Aorta (tissue), 5 donors: ENCODE measurements at regions not wholly inside any gene's neighbourhood (a gene's known extent, or its start where the extent isn't known, plus 50 kb on each side); places are given as distances from the start of the nearest gene placed in this dataset.

Experiments
- ATAC-seq: fragments of 200-7000 bp; cut with Tn5 transposase; one replicate; pipeline ENCODE4 v1.9.1; 2022; ENCODE audit warnings: moderate library complexity; ENCODE audit not compliant: low FRiP score
- DNase-seq, 2 donors: peaks; one replicate each; pipeline ENCODE4 v3.0.0-alpha.2; 2020
- H3K27ac ChIP-seq, 2 donors: one replicate each; pipeline ENCODE4 v1.5.1; 2013; ENCODE audit warnings: low read length in 2 of 2, mild to moderate bottlenecking in 2 of 2, moderate library complexity in 2 of 2, control low read depth in 1 of 2, inconsistent platforms in 1 of 2, low read depth in 1 of 2
- H3K27me3 ChIP-seq, 2 donors: one replicate each; pipeline ENCODE4 v1.6.1; 2013; ENCODE audit warnings: control low read depth in 1 of 2, low read length in 1 of 2, mild to moderate bottlenecking in 1 of 2, moderate library complexity in 1 of 2; ENCODE audit not compliant: insufficient read depth in 2 of 2, control insufficient read depth in 1 of 2
- H3K36me3 ChIP-seq, 2 donors: one replicate each; pipeline ENCODE4 v1.6.1; 2013; ENCODE audit warnings: control low read depth in 1 of 2, low read length in 1 of 2, mild to moderate bottlenecking in 1 of 2; ENCODE audit not compliant: insufficient read depth in 2 of 2, control insufficient read depth in 1 of 2
- H3K4me1 ChIP-seq, 2 donors: one replicate each; pipeline ENCODE4 v1.6.1; 2013; ENCODE audit warnings: low read length in 2 of 2, control low read depth in 1 of 2, mild to moderate bottlenecking in 1 of 2, moderate library complexity in 1 of 2; ENCODE audit not compliant: insufficient read depth in 2 of 2, control insufficient read depth in 1 of 2
- H3K4me3 ChIP-seq, 2 donors: one replicate each; pipeline ENCODE4 v1.5.1; 2013; ENCODE audit warnings: low read length in 2 of 2, control low read depth in 1 of 2, mild to moderate bottlenecking in 1 of 2
- H3K9me3 ChIP-seq: one replicate; pipeline ENCODE4 v1.6.1; 2013; ENCODE audit warnings: mild to moderate bottlenecking, low read length; ENCODE audit not compliant: control insufficient read depth
- WGBS, 2 donors: extraction: QIAGEN DNeasy Blood & Tissue Kit; methylation state at CpG; one replicate each; pipeline ENCODE4 v1.1.7; 2013; 5-methylcytosine and 5-hydroxymethylcytosine counted together
- intact Hi-C, 2 donors: fragments of 100-400 bp; cut with DNase I; formaldehyde crosslinking; loops; one replicate each; pipeline versions ENCODE4 v1.14.2 to v1.15.0; 2022
- donor health status: healthy with polysubstance abuse.
- donor health status: Bipolar disorder and iron deficiency.
- donor health status: DM: no; HTN: no; CAD: no.
- donor health status: DM: no; HTN: no; CAD: no.
- donor health status: DM: yes; HTN: yes; CAD: no.

DNA sequence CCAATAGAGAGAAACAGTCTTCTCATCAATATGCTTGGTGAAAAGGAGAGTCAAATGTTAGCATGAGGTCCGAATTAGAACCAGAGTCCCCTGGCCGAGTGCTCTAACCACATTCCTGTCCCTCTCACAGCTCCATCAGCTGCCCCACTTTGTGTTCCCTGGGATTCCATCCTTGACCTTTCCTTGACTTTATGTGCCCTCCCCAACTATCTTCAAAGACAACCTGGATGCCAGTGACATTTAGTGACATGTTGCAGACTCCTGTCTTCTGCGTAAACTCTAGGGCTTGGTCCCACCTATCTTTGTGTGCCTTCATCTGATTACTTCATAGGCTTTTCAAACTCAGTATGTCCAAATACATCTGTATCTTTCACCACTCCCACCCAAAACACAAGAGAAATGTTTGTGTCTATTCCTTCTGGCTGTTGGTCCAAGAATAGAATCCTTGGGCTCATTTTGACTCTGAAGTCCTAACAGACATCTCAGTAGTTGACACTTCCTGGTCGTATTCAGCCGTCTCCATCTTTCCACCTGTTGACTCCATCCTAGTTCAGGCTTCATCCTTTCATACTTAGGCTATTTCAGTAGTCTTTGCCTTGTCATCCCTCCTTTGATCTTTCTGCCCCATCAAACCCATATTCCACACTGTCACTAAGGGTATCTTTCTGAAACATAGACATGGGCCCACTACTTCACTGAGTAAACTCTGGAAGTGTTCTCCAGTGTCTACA is 101.4 kb upstream of the CD180 start:
- Histone ChIP-seq H3K27ac (no peak overlapping the region), H3K4me1 (peaks cover 2 to 4% of the 10 kb centered on the region in 2 donors), H3K27me3 (no peaks in the 10 kb centered on the region), H3K4me3 (no peak overlapping the region), H3K36me3 (no peaks in the 10 kb centered on the region), H3K9me3 (no peaks in the 10 kb centered on the region)
- no peak for DNase-seq
- 95 to 97% methylated on average over 5 of the region's 5 CpGs for WGBS, 2 donors
- intact Hi-C loops: no loop called here
- no peak for ATAC-seq

- no peaks in the 10 kb centered on the region for H3K27me3 ChIP-seq
- DNase-seq (no peak), ATAC-seq (no peak)
- no peaks in the 10 kb centered on the region for H3K9me3 ChIP-seq
- no peak overlapping the region for H3K4me3 ChIP-seq
- H3K4me1 ChIP-seq: peaks cover 2 to 4% of the 10 kb centered on the region in 2 donors
- 49 to 53% methylated on average over 4 of the region's 4 CpGs for WGBS, 2 donors
- H3K36me3 ChIP-seq: no peaks in the 10 kb centered on the region
- no peak overlapping the region for H3K27ac ChIP-seq
- intact Hi-C loops: no loop called here
Observed at GRCh38 chr5:67297376-67297775, 100.8 kb upstream of the CD180 start.

DNA sequence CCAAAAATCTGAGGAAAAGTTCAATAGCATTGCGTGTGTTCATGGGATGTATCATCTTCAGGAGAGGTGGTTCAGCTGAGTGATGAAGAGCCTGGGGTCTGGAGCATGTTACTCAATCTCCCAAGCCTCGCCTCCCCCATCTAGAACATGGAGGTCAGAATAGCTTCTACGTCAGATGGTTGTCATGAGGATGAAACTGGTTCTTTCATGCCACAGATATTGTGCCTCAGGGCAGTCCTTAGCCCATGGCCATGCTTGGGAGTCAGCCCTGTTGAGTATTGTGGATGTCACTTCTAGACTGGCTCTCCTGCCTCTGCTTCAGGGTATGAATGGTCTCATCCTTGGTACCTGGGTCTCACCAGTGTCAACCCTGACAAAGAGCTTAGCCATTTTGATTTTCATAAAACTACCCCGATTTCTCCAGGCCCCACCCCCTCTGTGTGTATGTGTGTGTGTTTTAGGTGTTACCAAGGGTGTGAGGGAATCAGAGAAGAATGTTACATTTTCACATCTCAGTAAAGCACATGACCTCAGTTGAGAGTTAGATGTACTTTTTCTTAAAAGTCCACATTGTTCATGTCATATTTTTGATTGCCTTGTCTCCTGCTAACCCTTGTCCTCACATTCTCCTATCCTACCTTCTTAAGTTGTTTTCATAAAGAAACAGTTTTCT is 97.8 kb upstream of the CD180 start:
- no peaks in the 10 kb centered on the region for H3K9me3 ChIP-seq
- intact Hi-C loops: no loop called here
- DNase-seq (no peak), ATAC-seq (no peak)
- no peaks in the 10 kb centered on the region for H3K36me3 ChIP-seq
- no peak overlapping the region for H3K4me3 ChIP-seq
- 93 to 96% methylated on average over 4 of the region's 4 CpGs for WGBS, 2 donors
- H3K4me1 ChIP-seq: no peaks in the 10 kb centered on the region
- H3K27me3 ChIP-seq: no peaks in the 10 kb centered on the region
- H3K27ac ChIP-seq: no peak overlapping the region

DNA sequence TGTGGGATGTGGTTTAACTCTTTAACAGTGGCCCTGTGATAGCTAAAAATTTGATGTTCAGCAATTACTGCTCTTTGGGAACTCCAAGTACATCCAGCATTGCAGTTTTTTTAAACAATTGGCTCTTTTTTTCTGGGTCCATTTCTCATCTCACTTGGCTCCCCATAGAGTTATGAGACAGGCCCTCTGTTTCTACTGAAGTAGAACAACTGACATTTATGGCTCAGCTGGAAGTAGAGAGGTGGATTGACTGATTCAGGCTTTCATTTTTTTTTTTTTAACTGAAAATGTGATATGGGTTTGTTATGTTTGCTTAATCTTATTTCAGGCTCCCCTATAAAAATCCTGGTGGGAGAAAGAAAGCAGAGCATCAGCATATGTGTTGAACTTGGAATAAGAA is 96.6 kb upstream of the CD180 start:
- intact Hi-C loops: no loop called here
- Histone ChIP-seq H3K27ac (no peak overlapping the region), H3K4me3 (no peak overlapping the region), H3K27me3 (no peaks in the 10 kb centered on the region), H3K4me1 (peaks cover 0 to 2% of the 10 kb centered on the region in 2 donors), H3K9me3 (no peaks in the 10 kb centered on the region), H3K36me3 (no peaks in the 10 kb centered on the region)
- no peak for DNase-seq
- ATAC-seq: no peak

DNA sequence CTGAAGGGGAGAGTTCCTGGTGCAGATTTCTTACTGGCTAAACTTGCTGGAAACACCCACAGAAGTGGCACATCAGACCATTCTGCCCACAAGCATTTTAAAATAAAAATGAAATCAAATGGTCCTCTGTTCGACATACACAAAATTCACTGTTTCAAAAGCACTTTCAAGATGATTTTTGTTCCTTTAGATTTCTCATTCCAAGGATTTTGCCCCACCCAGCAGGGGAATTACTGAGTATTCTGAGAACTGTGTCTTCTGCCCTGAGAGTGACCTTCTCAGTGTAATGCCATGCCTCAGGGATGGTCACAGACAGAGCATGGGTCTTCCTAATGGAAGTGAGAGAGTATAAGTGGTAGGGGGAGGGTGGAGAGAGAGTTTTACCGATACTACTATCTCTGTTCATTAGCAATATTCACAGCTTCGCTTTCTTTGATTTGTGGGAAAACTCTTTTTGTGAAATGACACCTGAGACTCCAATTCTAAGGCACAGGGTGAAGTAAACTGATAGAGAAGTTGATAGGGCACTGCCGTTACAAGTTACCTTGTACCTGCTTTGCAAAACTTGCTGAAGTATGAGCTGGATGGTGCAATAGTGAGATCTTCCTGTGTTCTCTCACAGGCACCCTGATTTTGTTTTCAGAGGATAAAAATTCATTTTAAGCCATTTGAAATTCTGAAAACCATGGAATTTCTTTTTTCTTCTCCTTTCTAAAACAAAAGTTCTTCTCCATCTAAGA is 95.8 kb upstream of the CD180 start:
- Histone ChIP-seq H3K36me3 (no peaks in the 10 kb centered on the region), H3K4me1 (peaks cover 0 to 2% of the 10 kb centered on the region in 2 donors), H3K27ac (no peak overlapping the region), H3K9me3 (no peaks in the 10 kb centered on the region), H3K4me3 (no peak overlapping the region), H3K27me3 (no peaks in the 10 kb centered on the region)
- intact Hi-C loops: no loop called here
- ATAC-seq: no peak
- WGBS, 2 donors: 96 to 97% methylated on average over 4 of the region's 4 CpGs
- DNase-seq: no peak

GRCh38 chr5:67291671-67292070 is 95.1 kb upstream of the CD180 start:
- DNase-seq (no peak), ATAC-seq (no peak)
- Histone ChIP-seq H3K4me1 (peaks cover 0 to 2% of the 10 kb centered on the region in 2 donors), H3K9me3 (no peaks in the 10 kb centered on the region), H3K36me3 (no peaks in the 10 kb centered on the region), H3K27me3 (no peaks in the 10 kb centered on the region), H3K4me3 (no peak overlapping the region), H3K27ac (no peak overlapping the region)
- intact Hi-C loops: no loop called here
- WGBS, 2 donors: 83 to 88% methylated on average over 7 of the region's 7 CpGs

DNA sequence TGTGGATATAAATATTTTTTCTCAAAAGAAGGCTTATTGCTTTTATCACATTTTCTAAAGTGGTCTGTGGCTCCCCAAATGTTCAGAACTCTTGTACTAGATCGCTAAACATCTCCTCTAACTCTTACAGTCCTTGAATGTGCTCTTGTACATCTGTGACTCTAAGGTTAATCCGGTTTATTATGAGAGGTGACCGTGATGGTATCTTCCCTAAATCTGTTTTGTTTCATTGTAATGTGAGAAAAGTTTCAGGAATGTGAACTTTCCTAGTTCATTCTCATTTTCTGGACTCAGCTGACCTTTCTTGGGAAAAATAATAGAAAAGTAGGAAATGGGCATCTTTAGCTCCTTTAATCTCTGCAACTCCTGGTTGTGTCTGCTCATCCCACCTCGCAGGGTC is 94.5 kb upstream of the CD180 start:
- Histone ChIP-seq H3K9me3 (no peaks in the 10 kb centered on the region), H3K27me3 (no peaks in the 10 kb centered on the region), H3K4me1 (peaks cover 0 to 2% of the 10 kb centered on the region in 2 donors), H3K27ac (no peak overlapping the region), H3K36me3 (no peaks in the 10 kb centered on the region), H3K4me3 (no peak overlapping the region)
- intact Hi-C loops: no loop called here
- no peak for DNase-seq
- no peak for ATAC-seq
- 94 to 95% methylated on average over 4 of the region's 4 CpGs for WGBS, 2 donors

GRCh38 chr5:67290655-67291054 is 94.1 kb upstream of the CD180 start:
- H3K36me3 ChIP-seq: no peaks in the 10 kb centered on the region
- no peaks in the 10 kb centered on the region for H3K9me3 ChIP-seq
- H3K4me1 ChIP-seq: peaks cover 0 to 2% of the 10 kb centered on the region in 2 donors
- no peaks in the 10 kb centered on the region for H3K27me3 ChIP-seq
- no peak overlapping the region for H3K27ac ChIP-seq
- 69 to 75% methylated on average over 3 of the region's 3 CpGs for WGBS, 2 donors
- intact Hi-C loops: no loop called here
- DNase-seq: no peak
- no peak overlapping the region for H3K4me3 ChIP-seq
- no peak for ATAC-seq
